Hematopoietic multipotent progenitor cell treated with erythropoietin and hydrocortisone succinate and interleukin-3 and kit ligand, for 4 days (in vitro differentiated cells): ENCODE measurements at regions not wholly inside any gene's neighbourhood (a gene's known extent, or its start where the extent isn't known, plus 50 kb on each side); places are given as distances from the start of the nearest gene placed in this dataset.

Source experiments
- DNase-seq: peaks from one replicate; pipeline ENCODE4 v3.0.0-alpha.2; 2015

- DNase-seq, result no peak
Observed at GRCh38 chr6:50236164-50236563, 186.4 kb upstream of the DEFB112 start.

DNA sequence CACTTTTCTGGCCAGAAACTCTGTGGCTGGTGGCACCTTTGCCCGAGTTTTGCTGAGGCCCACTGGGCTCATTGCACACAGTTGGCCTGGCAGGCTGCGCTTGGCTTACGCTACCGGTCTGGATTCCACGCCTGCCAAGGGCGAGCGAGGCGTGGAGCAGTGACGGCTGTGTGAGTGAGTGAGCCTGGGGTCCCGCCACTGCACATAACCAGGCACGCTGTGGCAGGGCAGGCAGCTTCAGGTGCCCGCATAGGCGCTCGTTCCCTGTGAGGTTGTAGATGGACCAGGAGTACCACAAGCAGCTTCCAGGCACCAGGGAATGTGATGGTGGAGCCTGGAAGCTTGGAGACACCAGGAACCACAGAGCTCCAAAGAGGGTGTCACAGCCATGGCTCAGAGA lies 190.1 kb upstream of the DEFB112 start:
- no peak for DNase-seq

DNA sequence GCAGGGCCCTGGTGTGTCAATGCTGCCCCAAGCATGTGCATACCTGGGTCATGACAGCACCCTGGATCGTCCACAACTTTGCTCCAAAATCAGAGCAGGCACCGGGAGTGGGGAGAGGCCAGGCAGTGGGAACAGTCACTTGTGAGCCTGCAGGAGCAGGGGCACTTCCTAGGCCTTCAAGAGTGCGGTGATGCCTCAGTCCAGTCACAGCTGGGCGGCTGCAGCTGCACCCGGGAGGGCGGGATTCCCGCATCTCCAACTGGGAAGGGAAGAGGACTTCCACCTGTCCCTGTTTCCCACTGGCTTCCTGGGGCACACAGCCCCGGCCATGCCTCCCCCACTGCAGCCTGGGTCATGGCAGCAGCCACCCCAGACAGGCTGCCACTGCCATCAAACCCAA lies 191.3 kb upstream of the DEFB112 start:
- no peak for DNase-seq

GRCh38 chr6:50249493-50249892 lies 199.8 kb upstream of the DEFB112 start:
- no peak for DNase-seq

GRCh38 chr6:50257322-50257721 lies 207.6 kb upstream of the DEFB112 start:
- no peak for DNase-seq

- DNase-seq, result no peak
Observed at GRCh38 chr6:50259903-50260302, 210.2 kb upstream of the DEFB112 start.

- peak; percentile 2 for DNase-seq
Observed at GRCh38 chr6:50264995-50265571, 215.4 kb upstream of the DEFB112 start.

GRCh38 chr6:50270415-50270814 lies 220.7 kb upstream of the DEFB112 start:
- DNase-seq, result no peak

DNA sequence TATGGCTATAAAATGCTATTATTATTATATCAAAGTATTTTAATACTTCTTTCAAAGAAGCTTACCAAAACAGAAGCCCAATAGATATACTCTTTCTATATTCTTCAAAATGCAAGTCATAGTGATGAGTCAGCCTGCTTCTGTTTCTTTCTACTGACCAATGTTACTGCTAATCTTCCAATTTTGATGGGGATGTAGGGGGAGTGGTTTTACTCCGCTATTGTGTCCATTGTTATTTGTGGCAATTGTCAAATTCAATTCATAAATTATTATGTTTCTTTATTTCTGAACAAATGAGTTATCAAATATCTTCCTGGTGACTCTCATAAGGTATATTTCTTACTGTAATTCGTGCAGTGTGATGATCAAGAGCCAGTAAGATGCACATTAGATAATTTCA lies 221.5 kb upstream of the DEFB112 start:
- no peak for DNase-seq

- DNase-seq, result no peak
Observed at GRCh38 chr6:50271817-50272216, 222.1 kb upstream of the DEFB112 start.

- DNase-seq, result no peak
Observed at GRCh38 chr6:50272611-50273010, 222.9 kb upstream of the DEFB112 start.

DNA sequence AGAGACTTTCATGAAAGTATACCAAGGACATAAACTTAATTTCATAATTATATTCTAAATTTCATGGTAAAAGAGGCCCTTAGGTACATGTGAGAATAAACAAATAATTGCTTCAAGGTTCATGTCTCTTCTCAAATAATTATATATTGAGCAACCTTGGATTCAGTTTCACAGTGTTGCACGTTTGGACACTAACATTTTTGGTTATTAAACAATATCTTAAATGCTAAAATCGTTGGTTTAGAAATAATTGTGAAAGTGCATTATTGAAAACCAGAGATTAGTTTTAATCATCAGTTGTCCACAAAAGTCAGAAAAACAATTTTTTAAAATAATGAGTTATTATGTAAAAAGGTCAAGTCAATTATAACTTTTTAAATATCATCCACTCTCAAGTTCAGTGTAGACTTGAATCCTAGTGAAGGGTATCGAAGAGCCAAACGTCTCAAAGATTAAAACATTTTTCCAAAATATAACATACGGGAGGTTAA lies 227.1 kb upstream of the DEFB112 start:
- no peak for DNase-seq

DNA sequence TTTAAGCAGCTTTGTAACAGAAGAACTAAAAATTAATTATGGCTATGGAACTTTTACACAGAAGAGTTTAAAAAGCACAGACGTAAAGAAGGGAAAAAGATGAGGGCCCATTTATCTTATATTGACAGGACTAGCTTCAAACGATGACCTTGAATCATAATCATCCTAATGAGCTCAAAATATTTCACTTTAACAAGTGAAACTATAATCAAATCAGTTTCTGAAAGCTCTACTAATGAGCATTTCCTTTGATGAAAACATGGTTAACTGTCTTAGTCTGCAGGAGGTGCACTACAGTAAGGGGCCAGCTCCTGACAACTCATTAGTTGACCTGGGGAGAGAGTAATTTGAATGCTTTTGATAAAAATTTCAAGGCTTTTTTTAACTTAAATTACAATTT lies 228.0 kb upstream of the DEFB112 start:
- no peak for DNase-seq

GRCh38 chr6:50278663-50279062 lies 228.9 kb upstream of the DEFB112 start:
- no peak for DNase-seq

- no peak for DNase-seq
Observed at GRCh38 chr6:50285735-50286134, 236.0 kb upstream of the DEFB112 start.

DNA sequence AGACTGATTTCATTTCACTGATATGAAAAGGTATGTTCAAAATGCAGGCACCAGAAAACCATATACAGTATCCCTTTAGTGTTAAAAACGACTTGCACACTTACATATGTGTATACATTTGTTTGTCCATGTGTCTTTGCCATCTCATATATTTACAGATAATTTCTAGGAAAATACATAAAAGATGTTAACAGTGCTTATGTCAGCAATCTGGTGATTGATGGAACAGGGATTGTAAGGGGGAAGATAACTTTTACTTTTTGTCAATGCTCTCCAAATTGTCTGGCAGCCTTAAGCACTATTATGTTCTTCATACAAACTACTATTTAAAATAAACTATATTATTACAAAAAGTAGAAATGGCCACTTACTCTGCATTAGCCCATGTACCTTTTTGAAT lies 238.5 kb upstream of the DEFB112 start:
- DNase-seq, result no peak

GRCh38 chr6:50288881-50289280 lies 239.2 kb upstream of the DEFB112 start:
- no peak for DNase-seq

GRCh38 chr6:50289366-50289765 lies 239.6 kb upstream of the DEFB112 start:
- DNase-seq, result no peak

DNA sequence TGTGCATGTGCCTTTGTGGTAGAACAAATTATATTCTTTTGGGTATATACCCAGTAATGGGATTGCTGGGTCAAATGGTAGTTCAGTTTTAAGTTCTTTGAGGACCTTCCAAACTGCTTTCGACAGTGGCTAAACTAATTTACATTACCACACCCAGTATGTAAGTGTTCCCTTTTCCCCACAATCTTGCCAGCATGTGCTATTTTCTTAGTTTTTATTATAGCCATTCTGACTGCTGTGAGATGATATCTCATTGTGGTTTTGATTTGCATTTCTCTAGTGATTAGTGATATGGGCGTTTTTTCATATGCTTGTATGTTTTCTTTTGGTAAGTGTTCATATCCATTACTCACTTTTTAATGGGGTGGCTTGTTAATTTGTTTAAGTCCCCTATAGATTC lies 251.6 kb upstream of the DEFB112 start:
- DNase-seq, result no peak

DNA sequence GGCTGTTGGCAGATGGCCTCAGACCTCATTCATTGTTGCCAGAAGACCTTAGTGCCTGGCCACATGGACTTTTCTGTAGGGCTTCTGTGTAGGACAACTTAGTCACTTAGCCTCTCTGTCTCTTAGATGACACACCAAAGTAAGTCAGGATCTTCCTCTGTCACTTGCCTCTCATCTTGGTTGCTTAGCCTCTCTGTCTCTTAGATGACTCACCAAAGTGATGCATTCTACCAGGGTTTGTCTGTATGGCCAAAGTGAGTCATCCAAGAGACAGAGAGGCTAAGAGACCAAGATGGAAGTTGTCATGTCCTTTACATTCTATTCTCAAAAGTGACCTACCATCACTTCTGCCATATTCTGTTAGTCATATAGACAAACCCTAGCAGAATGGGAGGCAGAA lies 255.9 kb upstream of the DEFB112 start:
- no peak for DNase-seq

GRCh38 chr6:50318536-50318935 lies 268.8 kb upstream of the DEFB112 start:
- no peak for DNase-seq

DNA sequence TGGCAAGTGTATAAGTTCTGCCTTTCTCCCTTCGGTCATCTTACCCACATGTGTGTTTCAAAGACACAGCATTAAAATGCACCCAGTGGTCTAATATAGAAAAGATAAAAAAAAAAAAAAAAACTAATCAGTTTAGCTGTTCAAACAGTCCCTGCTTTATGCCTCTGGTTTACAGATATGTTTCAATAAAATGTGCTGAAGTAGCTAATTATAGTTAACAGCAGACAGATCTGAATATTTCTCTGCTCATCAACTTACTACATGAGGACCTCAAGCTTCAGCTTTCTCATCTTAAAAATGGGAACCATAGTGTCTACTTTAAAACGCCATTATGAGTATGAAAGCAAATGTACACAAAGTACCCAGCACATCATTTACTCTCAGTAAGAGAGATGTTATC lies 280.6 kb upstream of the DEFB112 start:
- DNase-seq, result no peak

DNA sequence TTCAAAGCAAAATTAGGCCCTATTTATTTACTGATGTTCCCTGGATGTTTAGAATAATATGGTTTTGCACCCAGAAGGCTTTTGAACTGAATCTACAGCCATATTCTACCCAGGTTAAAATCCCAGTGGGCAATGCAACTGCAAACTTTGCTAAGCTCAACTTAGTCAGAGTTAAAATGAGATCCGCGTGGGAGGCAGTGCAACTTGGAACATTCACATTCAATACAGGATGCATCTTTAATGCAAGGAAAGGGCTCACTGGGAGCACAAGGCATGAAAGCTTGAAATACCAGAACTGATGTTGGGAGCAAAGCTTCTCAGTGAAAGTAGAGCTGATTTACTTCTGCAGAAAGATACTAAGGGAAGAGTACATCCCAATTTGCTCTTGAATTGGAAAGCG lies 281.2 kb upstream of the DEFB112 start:
- no peak for DNase-seq

DNA sequence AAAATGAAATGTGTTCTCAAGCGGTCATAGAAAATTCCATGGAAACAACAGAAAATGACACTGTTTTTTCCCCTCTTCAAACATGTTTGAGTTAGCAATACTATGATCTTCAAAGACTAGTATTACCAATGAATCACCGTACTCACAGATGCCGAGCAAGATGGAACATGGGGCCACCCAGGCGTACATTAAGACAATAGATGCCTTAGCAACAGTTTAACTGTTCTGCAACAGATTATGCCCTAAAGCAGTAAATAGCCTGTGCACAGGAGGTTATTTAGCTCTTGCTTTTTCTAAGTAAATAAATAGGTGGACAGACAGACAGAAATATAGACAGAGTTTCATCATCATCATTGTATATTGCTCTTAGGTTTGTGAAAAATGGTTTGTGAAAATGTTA lies 284.0 kb upstream of the DEFB112 start:
- DNase-seq, result no peak

GRCh38 chr6:50337532-50338122 lies 287.9 kb upstream of the DEFB112 start:
- DNase-seq, result no peak
